Activated CD4-positive, alpha-beta T cell treated with anti-CD3 and anti-CD28 coated beads, Interleukin-2, amount 10 ng/mL, durations not matched to agents 7 days and 5 days (primary cell): ENCODE measurements at regions not wholly inside any gene's neighbourhood (a gene's known extent, or its start where the extent isn't known, plus 50 kb on each side); places are given as distances from the start of the nearest gene placed in this dataset.
"Not testable (repeated sequence)": the region's sequence is repeated elsewhere in the genome, so short reads cannot be mapped to it uniquely, and the experiment has no call there.

Experiments
- CTCF ChIA-PET: fragments of 350-600 bp; sonication (Branson Sonifier 250); formaldehyde crosslinking; loops from one replicate; lab custom pipeline; 2021; ENCODE audit warnings: antibody characterized with exemption; lab: Charles Lee
- POLR2A ChIA-PET: fragments of 350-600 bp; sonication (Branson Sonifier 250); formaldehyde crosslinking; loops from one replicate; lab custom pipeline; 2021; ENCODE audit warnings: antibody characterized with exemption; lab: Charles Lee
- DNase-seq: peaks from one replicate; pipeline ENCODE4 v3.0.0-alpha.2; 2020
- H3K27ac Mint-ChIP-seq: one replicate; pipeline ENCODE4 v1.8.0; 2021; ENCODE audit warnings: mild to moderate bottlenecking, moderate library complexity, mixed read lengths
- H3K27me3 Mint-ChIP-seq: one replicate; pipeline ENCODE4 v1.8.0; 2021; ENCODE audit warnings: mixed read lengths
- H3K36me3 Mint-ChIP-seq: one replicate; pipeline ENCODE4 v1.8.0; 2021; ENCODE audit warnings: low read depth, mixed read lengths
- H3K4me1 Mint-ChIP-seq: one replicate; pipeline ENCODE4 v1.8.0; 2021; ENCODE audit warnings: mixed read lengths
- H3K4me3 Mint-ChIP-seq: one replicate; pipeline ENCODE4 v1.8.0; 2021; ENCODE audit warnings: mild to moderate bottlenecking, moderate library complexity, mixed read lengths
- H3K9me3 Mint-ChIP-seq: one replicate; pipeline ENCODE4 v1.8.0; 2021; ENCODE audit warnings: mixed read lengths

GRCh38 chr13:31538067-31539042 lies 201.0 kb upstream of the RXFP2 start:
- H3K4me1 Mint-ChIP-seq: no peaks in the 10 kb centered on the region
- ChIA-PET POLR2A (no interaction called here), CTCF (no interaction called here)
- H3K4me3 Mint-ChIP-seq: no peak overlapping the region
- H3K27me3 Mint-ChIP-seq: peaks cover 5% of the 10 kb centered on the region
- H3K9me3 Mint-ChIP-seq: peaks cover 2% of the 10 kb centered on the region
- H3K36me3 Mint-ChIP-seq: no peaks in the 10 kb centered on the region
- H3K27ac Mint-ChIP-seq: no peak overlapping the region
- no peak for DNase-seq

GRCh38 chr13:31540281-31540680 lies 199.0 kb upstream of the RXFP2 start:
- H3K36me3 Mint-ChIP-seq: no peaks in the 10 kb centered on the region
- ChIA-PET POLR2A (no interaction called here), CTCF (no interaction called here)
- H3K4me3 Mint-ChIP-seq: no peak overlapping the region
- no peak for DNase-seq
- H3K9me3 Mint-ChIP-seq: no peaks in the 10 kb centered on the region
- no peaks in the 10 kb centered on the region for H3K4me1 Mint-ChIP-seq
- H3K27me3 Mint-ChIP-seq: peaks cover 5% of the 10 kb centered on the region
- H3K27ac Mint-ChIP-seq: no peak overlapping the region

GRCh38 chr13:31543190-31543589 lies 196.1 kb upstream of the RXFP2 start:
- Mint-ChIP-seq H3K36me3 (no peaks in the 10 kb centered on the region), H3K4me3 (no peak overlapping the region), H3K27me3 (peaks cover under 1% of the 10 kb centered on the region), H3K27ac (no peak overlapping the region), H3K9me3 (no peaks in the 10 kb centered on the region), H3K4me1 (no peaks in the 10 kb centered on the region)
- CTCF ChIA-PET: no interaction called here
- DNase-seq: no peak
- POLR2A ChIA-PET: no interaction called here

- H3K36me3 Mint-ChIP-seq: no peaks in the 10 kb centered on the region
- H3K4me1 Mint-ChIP-seq: no peaks in the 10 kb centered on the region
- ChIA-PET POLR2A (no interaction called here), CTCF (no interaction called here)
- no peak overlapping the region for H3K27ac Mint-ChIP-seq
- no peak overlapping the region for H3K4me3 Mint-ChIP-seq
- peaks cover 2% of the 10 kb centered on the region for H3K27me3 Mint-ChIP-seq
- DNase-seq: no peak
- no peaks in the 10 kb centered on the region for H3K9me3 Mint-ChIP-seq
These were observed 193.7 kb upstream of the RXFP2 start for GRCh38 chr13:31545616-31546015.

- ChIA-PET POLR2A (no interaction called here), CTCF (no interaction called here)
- DNase-seq: no peak
- Mint-ChIP-seq H3K4me1 (no peaks in the 10 kb centered on the region), H3K9me3 (no peaks in the 10 kb centered on the region), H3K36me3 (no peaks in the 10 kb centered on the region), H3K4me3 (no peak overlapping the region), H3K27me3 (peaks cover 1% of the 10 kb centered on the region), H3K27ac (no peak overlapping the region)
These were observed 182.9 kb upstream of the RXFP2 start for GRCh38 chr13:31556376-31556775.

GRCh38 chr13:31584221-31584620 lies 155.1 kb upstream of the RXFP2 start:
- H3K27me3 Mint-ChIP-seq, H3K36me3 Mint-ChIP-seq, H3K4me3 Mint-ChIP-seq, H3K27ac Mint-ChIP-seq, H3K4me1 Mint-ChIP-seq, H3K9me3 Mint-ChIP-seq, DNase-seq, CTCF ChIA-PET, POLR2A ChIA-PET: not testable (repeated sequence)

GRCh38 chr13:31587698-31588266 lies 151.5 kb upstream of the RXFP2 start:
- Mint-ChIP-seq H3K9me3 (peaks cover 2% of the 10 kb centered on the region), H3K27me3 (no peaks in the 10 kb centered on the region), H3K36me3 (no peaks in the 10 kb centered on the region), H3K4me1 (no peaks in the 10 kb centered on the region), H3K27ac (no peak overlapping the region), H3K4me3 (no peak overlapping the region)
- ChIA-PET CTCF (interaction anchor here (0.6 kb wide), 1 partner anchor 20 kb away, joined by 4 read pairs; no protein-coding TSS in a partner anchor), POLR2A (no interaction called here)
- DNase-seq: no peak

GRCh38 chr13:31588316-31588715 lies 151.0 kb upstream of the RXFP2 start:
- no peaks in the 10 kb centered on the region for H3K4me1 Mint-ChIP-seq
- no peaks in the 10 kb centered on the region for H3K27me3 Mint-ChIP-seq
- H3K4me3 Mint-ChIP-seq: no peak overlapping the region
- ChIA-PET POLR2A (no interaction called here), CTCF (no interaction called here)
- DNase-seq: no peak
- peaks cover 2% of the 10 kb centered on the region for H3K9me3 Mint-ChIP-seq
- no peak overlapping the region for H3K27ac Mint-ChIP-seq
- H3K36me3 Mint-ChIP-seq: no peaks in the 10 kb centered on the region

- H3K36me3 Mint-ChIP-seq: no peaks in the 10 kb centered on the region
- no peak overlapping the region for H3K4me3 Mint-ChIP-seq
- no peak overlapping the region for H3K27ac Mint-ChIP-seq
- DNase-seq: no peak
- POLR2A ChIA-PET: no interaction called here
- CTCF ChIA-PET: no interaction called here
- H3K9me3 Mint-ChIP-seq: peaks cover 2% of the 10 kb centered on the region
- no peaks in the 10 kb centered on the region for H3K27me3 Mint-ChIP-seq
- H3K4me1 Mint-ChIP-seq: no peaks in the 10 kb centered on the region
These were observed 150.4 kb upstream of the RXFP2 start for GRCh38 chr13:31588893-31589292.

- Mint-ChIP-seq H3K36me3 (no peaks in the 10 kb centered on the region), H3K4me3 (no peak overlapping the region), H3K9me3 (no peaks in the 10 kb centered on the region), H3K4me1 (no peaks in the 10 kb centered on the region), H3K27ac (no peak overlapping the region), H3K27me3 (no peaks in the 10 kb centered on the region)
- ChIA-PET CTCF (no interaction called here), POLR2A (no interaction called here)
- DNase-seq: no peak
These were observed 147.6 kb upstream of the RXFP2 start for GRCh38 chr13:31591642-31592233.

GRCh38 chr13:31594056-31594455 lies 145.3 kb upstream of the RXFP2 start:
- Mint-ChIP-seq H3K9me3 (no peaks in the 10 kb centered on the region), H3K27me3 (no peaks in the 10 kb centered on the region), H3K27ac (no peak overlapping the region), H3K4me3 (no peak overlapping the region), H3K36me3 (no peaks in the 10 kb centered on the region), H3K4me1 (no peaks in the 10 kb centered on the region)
- no peak for DNase-seq
- POLR2A ChIA-PET: no interaction called here
- CTCF ChIA-PET: no interaction called here

- no peaks in the 10 kb centered on the region for H3K27me3 Mint-ChIP-seq
- POLR2A ChIA-PET: no interaction called here
- no peaks in the 10 kb centered on the region for H3K9me3 Mint-ChIP-seq
- no peak for DNase-seq
- H3K27ac Mint-ChIP-seq: no peak overlapping the region
- CTCF ChIA-PET: no interaction called here
- H3K4me3 Mint-ChIP-seq: no peak overlapping the region
- no peaks in the 10 kb centered on the region for H3K4me1 Mint-ChIP-seq
- no peaks in the 10 kb centered on the region for H3K36me3 Mint-ChIP-seq
These were observed 143.8 kb upstream of the RXFP2 start for GRCh38 chr13:31595563-31595962.

- ChIA-PET CTCF (interaction anchor here (0.5 kb wide), 1 partner anchor 459 kb away, joined by 3 read pairs; no protein-coding TSS in a partner anchor), POLR2A (no interaction called here)
- no peaks in the 10 kb centered on the region for H3K9me3 Mint-ChIP-seq
- no peak for DNase-seq
- H3K4me3 Mint-ChIP-seq: no peak overlapping the region
- no peak overlapping the region for H3K27ac Mint-ChIP-seq
- H3K4me1 Mint-ChIP-seq: no peaks in the 10 kb centered on the region
- H3K27me3 Mint-ChIP-seq: no peaks in the 10 kb centered on the region
- H3K36me3 Mint-ChIP-seq: no peaks in the 10 kb centered on the region
These were observed 140.3 kb upstream of the RXFP2 start for GRCh38 chr13:31598990-31599389.
